ENCODE measurements at regions not wholly inside any gene's neighbourhood (a gene's known extent, or its start where the extent isn't known, plus 50 kb on each side); places are given as distances from the start of the nearest gene placed in this dataset.
A peak's percentile ranks its signal among the peaks of the same experiment; 100 is the strongest.

GRCh38 chr10:118485641-118486040, 109.8 kb downstream of the PRLHR start:
- WGBS (ENCODE audit: low lambda C conversion rate), result 57% methylated on average over 8 of the region's 8 CpGs
- no TSS peak for BruUV-seq (replicated peaks)
- Histone ChIP-seq H3K79me2 (ENCODE audit: insufficient read depth, low read length) (no peaks in the 10 kb centered on the region), H3K9ac (ENCODE audit: insufficient read depth, low read depth, low read length) (no peak overlapping the region), H3K4me1 (ENCODE audit: insufficient read depth, low read length) (no peaks in the 10 kb centered on the region), H3K9me3 (ENCODE audit: low read length) (no peaks in the 10 kb centered on the region), H3K4me2 (ENCODE audit: low read depth, low read length) (no peak overlapping the region), H2AFZ (ENCODE audit: low read length) (no peak overlapping the region), H3K36me3 (replicated peaks in 1 of 2; ENCODE audit: control insufficient read depth in 1 of 2, insufficient read depth in 2 of 2, low read length in 2 of 2) (no peaks in the 10 kb centered on the region), H3K4me3 (replicated peaks in 1 of 3; ENCODE audit: insufficient read depth in 1 of 3, low read depth in 2 of 3, low read length in 3 of 3) (no peak overlapping the region), H3K27ac (ENCODE audit: extremely low read length, insufficient read depth, low read length) (no peak overlapping the region), H3K27me3 (ENCODE audit: control insufficient read depth in 1 of 2, insufficient read depth in 2 of 2, low read length in 2 of 2) (no peaks in the 10 kb centered on the region; a peak in 1 of 5 replicates), H4K20me1 (ENCODE audit: insufficient read depth, low read length) (no peaks in the 10 kb centered on the region)
- TF ChIP-seq FOXA1 (IDR thresholded peaks at IDR 0.05) (0 out of 2 replicates have a peak, but pooled peaks have one; percentile 20), FOXA1 (CRISPR knock-in tag; IDR thresholded peaks at IDR 0.05) (no peak), IRX3 (CRISPR knock-in tag; IDR thresholded peaks at IDR 0.05; ENCODE audit: borderline replicate concordance, low read depth) (no peak), FOXP1 (IDR thresholded peaks at IDR 0.05) (0 out of 2 replicates have a peak, but pooled peaks have one; percentile 8), FOXP1 (CRISPR knock-in tag; IDR thresholded peaks at IDR 0.05) (no peak), IKZF1 (IDR thresholded peaks at IDR 0.05) (peak; percentile 66; the same call in 1 of the 2 replicates)
- FAIRE-seq (no peak), ATAC-seq (no peak), DNase-seq (ENCODE audit: low spot score) (no peak)
- in situ Hi-C loops (cut with HindIII; ENCODE audit: extremely low pct_ligation_motif_present, low pct_unique_long_range_greater_than_20kb), result no loop called here
- POLR2A ChIA-PET, result no interaction called here
- intact Hi-C loops (cut with micrococcal nuclease; ENCODE audit: unreplicated experiment), result no loop called here
- CTCF ChIA-PET (ENCODE audit: low intra/inter-chr PET ratio, low total read pairs), result no interaction called here

DNA sequence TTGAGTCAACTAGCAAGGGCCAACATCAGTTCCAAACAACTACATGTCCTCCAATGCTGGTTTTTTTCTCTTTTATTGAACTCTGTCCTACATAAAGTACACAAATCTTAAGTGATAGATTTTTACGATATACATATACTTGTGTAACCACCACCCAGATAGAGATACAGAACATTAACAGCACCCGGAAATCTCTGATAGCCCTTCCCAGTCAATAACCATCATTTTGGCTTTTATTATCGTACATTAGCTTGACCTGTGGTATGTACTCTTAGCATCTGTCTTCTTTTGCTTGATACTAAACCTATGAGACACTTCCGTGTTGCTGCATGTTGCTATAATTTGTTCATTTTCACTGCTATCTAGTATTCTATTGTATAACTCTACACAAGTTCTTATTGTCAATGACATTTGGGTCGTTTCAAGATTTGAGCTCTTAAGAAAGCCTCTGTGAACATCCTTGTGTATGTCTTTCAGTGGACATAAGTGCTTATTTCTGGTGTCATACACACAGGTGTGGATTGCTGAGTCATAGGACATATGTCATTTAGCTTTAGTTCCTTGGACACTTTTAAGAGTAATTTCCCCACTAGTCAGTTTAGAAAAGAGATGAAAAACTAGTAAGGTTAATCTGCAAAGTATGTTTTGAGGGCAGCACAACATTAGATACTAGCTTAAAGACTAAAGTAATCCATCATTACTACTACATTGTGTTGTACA, 111.1 kb downstream of the PRLHR start:
- no peak for DNase-seq (ENCODE audit: low spot score)
- ATAC-seq, result no peak
- Histone ChIP-seq H3K27ac (ENCODE audit: extremely low read length, insufficient read depth, low read length) (no peak overlapping the region), H4K20me1 (ENCODE audit: insufficient read depth, low read length) (no peaks in the 10 kb centered on the region), H2AFZ (ENCODE audit: low read length) (no peak overlapping the region), H3K36me3 (replicated peaks in 1 of 2; ENCODE audit: control insufficient read depth in 1 of 2, insufficient read depth in 2 of 2, low read length in 2 of 2) (no peaks in the 10 kb centered on the region), H3K9ac (ENCODE audit: insufficient read depth, low read depth, low read length) (no peak overlapping the region), H3K79me2 (ENCODE audit: insufficient read depth, low read length) (no peaks in the 10 kb centered on the region), H3K4me1 (ENCODE audit: insufficient read depth, low read length) (no peaks in the 10 kb centered on the region), H3K4me2 (ENCODE audit: low read depth, low read length) (no peak overlapping the region), H3K9me3 (ENCODE audit: low read length) (no peaks in the 10 kb centered on the region), H3K27me3 (ENCODE audit: control insufficient read depth in 1 of 2, insufficient read depth in 2 of 2, low read length in 2 of 2) (no peaks in the 10 kb centered on the region; a peak in 1 of 5 replicates), H3K4me3 (replicated peaks in 1 of 3; ENCODE audit: insufficient read depth in 1 of 3, low read depth in 2 of 3, low read length in 3 of 3) (no peak overlapping the region)
- POLR2A ChIA-PET, result no interaction called here
- no peak for FAIRE-seq
- BruUV-seq (replicated peaks), result no TSS peak
- CTCF ChIA-PET (ENCODE audit: low intra/inter-chr PET ratio, low total read pairs), result no interaction called here
- in situ Hi-C loops (cut with HindIII; ENCODE audit: extremely low pct_ligation_motif_present, low pct_unique_long_range_greater_than_20kb), result no loop called here
- intact Hi-C loops (cut with micrococcal nuclease; ENCODE audit: unreplicated experiment), result no loop called here
- TF ChIP-seq NFE2L2 (IDR thresholded peaks at IDR 0.05; ENCODE audit: low read length) (0 out of 2 replicates have a peak, but pooled peaks have one; percentile 45), ZNF382 (CRISPR knock-in tag; IDR thresholded peaks at IDR 0.05; ENCODE audit: borderline replicate concordance) (no peak)
- WGBS (ENCODE audit: low lambda C conversion rate), result 9% methylated on average over 5 of the region's 5 CpGs
